ENCODE measurements at regions not wholly inside any gene's neighbourhood (a gene's known extent, or its start where the extent isn't known, plus 50 kb on each side); places are given as distances from the start of the nearest gene placed in this dataset.

DNA sequence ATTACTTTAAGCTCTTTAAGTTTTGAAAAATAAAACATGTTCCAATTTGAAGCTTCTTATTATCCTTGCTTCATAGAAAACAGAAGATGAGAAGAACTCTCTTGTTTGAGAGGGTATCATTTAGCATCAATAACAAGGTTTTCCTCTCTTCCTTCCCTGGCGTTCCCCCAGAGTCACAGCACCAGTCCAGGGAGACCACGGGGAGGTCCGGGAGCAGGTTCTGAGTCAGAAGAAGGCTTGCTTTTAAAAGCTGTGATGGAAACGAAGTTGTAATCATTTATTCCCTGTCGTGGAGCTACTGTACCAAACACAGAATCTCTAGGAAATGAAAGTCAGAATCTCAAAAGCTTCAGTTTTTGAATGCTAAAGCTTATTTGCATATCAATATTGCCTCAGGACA, 174.0 kb upstream of the LSM14A start:
- no peak for TF ChIP-seq POLR2AphosphoS5 (IDR thresholded peaks at IDR 0.05)
- TF ChIP-seq POLR2A (IDR thresholded peaks at IDR 0.05), result no peak
- TF ChIP-seq, protein P1, sequence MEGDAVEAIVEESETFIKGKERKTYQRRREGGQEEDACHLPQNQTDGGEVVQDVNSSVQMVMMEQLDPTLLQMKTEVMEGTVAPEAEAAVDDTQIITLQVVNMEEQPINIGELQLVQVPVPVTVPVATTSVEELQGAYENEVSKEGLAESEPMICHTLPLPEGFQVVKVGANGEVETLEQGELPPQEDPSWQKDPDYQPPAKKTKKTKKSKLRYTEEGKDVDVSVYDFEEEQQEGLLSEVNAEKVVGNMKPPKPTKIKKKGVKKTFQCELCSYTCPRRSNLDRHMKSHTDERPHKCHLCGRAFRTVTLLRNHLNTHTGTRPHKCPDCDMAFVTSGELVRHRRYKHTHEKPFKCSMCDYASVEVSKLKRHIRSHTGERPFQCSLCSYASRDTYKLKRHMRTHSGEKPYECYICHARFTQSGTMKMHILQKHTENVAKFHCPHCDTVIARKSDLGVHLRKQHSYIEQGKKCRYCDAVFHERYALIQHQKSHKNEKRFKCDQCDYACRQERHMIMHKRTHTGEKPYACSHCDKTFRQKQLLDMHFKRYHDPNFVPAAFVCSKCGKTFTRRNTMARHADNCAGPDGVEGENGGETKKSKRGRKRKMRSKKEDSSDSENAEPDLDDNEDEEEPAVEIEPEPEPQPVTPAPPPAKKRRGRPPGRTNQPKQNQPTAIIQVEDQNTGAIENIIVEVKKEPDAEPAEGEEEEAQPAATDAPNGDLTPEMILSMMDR (IDR thresholded peaks at IDR 0.05), result no peak
- no peaks in the 10 kb centered on the region for H3K36me3 ChIP-seq
- DNase-seq (ENCODE audit: low spot score), result no peak
- no peak overlapping the region for H3K27ac ChIP-seq
- H3K27me3 ChIP-seq (replicated peaks; ENCODE audit: insufficient read depth), result no peaks in the 10 kb centered on the region
- intact Hi-C loops (cut with DNase I), result loop anchor here (5.0 kb wide), 1 partner anchor 221 kb away; no protein-coding TSS in a partner anchor
- 25% methylated on average over 5 of the region's 5 CpGs for whole genome bisulfite sequencing
- H3K9me3 ChIP-seq, result no peaks in the 10 kb centered on the region
- H3K4me3 ChIP-seq, result no peak overlapping the region
- no peaks in the 10 kb centered on the region for H3K4me1 ChIP-seq (replicated peaks)

DNA sequence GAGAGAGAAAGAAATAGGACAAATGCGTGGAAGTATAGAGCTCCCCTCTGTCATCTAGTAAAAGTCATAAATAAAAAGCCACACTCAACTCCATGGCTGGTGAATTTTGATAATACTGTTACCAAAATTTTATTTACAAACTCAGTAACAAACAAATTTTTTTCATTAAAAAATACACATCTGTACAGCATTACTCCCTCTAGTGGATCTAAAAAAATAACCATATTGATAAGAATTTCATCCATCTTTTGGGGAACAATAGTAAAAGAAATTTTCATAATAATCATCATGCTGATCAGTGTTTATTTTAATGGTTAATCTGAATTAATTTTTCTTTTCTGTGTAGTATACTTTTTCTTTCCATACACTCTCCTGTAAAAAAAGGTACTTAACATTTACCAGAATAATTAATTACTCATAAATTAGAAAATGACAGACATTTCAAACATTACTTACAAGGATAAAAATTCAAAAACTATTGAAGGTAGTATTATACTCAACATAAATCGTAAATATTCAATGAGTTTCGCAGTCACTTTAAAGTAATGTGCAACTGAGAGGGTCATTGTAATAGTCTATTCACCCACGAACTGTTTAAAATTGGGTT, 173.5 kb upstream of the LSM14A start:
- TF ChIP-seq, protein P1 (IDR thresholded peaks at IDR 0.05), result peak; percentile 24 to 53 (median 44)
- TF ChIP-seq POLR2AphosphoS5 (IDR thresholded peaks at IDR 0.05) (no peak), POLR2A (IDR thresholded peaks at IDR 0.05) (no peak)
- Histone ChIP-seq H3K4me1 (replicated peaks) (no peaks in the 10 kb centered on the region), H3K27ac (no peak overlapping the region), H3K4me3 (no peak overlapping the region), H3K36me3 (no peaks in the 10 kb centered on the region), H3K9me3 (no peaks in the 10 kb centered on the region), H3K27me3 (replicated peaks; ENCODE audit: insufficient read depth) (no peaks in the 10 kb centered on the region)
- WGBS, result 78% methylated on average over 4 of the region's 4 CpGs
- no peak for DNase-seq (ENCODE audit: low spot score)
- intact Hi-C loops (cut with DNase I), result loop anchor here (5.0 kb wide), 1 partner anchor 222 kb away; no protein-coding TSS in a partner anchor

DNA sequence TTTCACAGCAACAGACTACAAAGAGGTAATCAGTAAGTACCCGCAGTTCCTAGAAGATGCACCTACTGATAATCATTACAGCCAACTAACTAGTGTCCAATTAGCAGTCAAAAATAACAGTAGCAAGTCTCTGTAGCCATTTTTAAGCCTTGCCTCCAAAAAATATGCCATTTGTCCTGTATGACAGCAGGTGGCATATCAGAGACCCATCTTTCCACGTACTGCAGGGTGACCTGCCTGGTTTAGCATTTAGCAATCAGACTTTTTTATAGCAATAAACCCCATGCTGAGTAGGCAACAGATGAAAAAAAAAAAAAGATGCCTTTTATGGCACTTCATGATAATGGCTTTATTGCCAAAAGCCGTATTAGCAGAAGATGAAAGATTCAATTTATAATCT, 155.3 kb upstream of the LSM14A start:
- no peak for DNase-seq (ENCODE audit: low spot score)
- H3K4me3 ChIP-seq, result no peak overlapping the region
- no peaks in the 10 kb centered on the region for H3K9me3 ChIP-seq
- no peaks in the 10 kb centered on the region for H3K27me3 ChIP-seq (replicated peaks; ENCODE audit: insufficient read depth)
- TF ChIP-seq, protein P1 (IDR thresholded peaks at IDR 0.05), result peak in 1 of 4 experiments; percentile 9
- TF ChIP-seq POLR2AphosphoS5 (IDR thresholded peaks at IDR 0.05) (peak; percentile 18), POLR2A (IDR thresholded peaks at IDR 0.05) (no peak)
- H3K4me1 ChIP-seq (replicated peaks), result no peaks in the 10 kb centered on the region
- WGBS, result 23% methylated on average over 3 of the region's 3 CpGs
- intact Hi-C loops (cut with DNase I), result no loop called here
- H3K27ac ChIP-seq, result no peak overlapping the region
- H3K36me3 ChIP-seq, result no peaks in the 10 kb centered on the region

DNA sequence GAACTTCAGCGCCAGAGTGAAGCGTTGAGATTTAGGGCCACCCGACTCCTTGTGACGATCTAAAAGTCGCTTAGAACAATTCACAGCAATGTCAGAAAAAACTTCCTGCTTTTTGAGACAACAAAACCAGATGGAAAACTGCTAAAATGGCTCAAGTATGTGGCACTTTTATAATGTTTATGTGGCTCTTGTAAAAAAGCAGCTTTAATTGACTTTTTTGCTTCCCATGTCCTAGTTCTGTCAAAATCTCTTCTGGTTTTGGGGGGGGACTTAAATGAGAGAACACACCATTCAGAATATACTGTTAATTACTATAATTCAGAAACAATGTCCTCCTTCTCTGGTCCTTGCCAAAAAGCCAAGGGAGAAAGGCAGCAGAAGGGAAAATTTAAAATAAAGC, 154.7 kb upstream of the LSM14A start:
- WGBS, result 20% methylated on average over 5 of the region's 5 CpGs

More for the DNA sequence above, 154.7 kb upstream of the LSM14A start:
- Histone ChIP-seq H3K4me1 (replicated peaks) (no peaks in the 10 kb centered on the region), H3K27me3 (replicated peaks; ENCODE audit: insufficient read depth) (no peaks in the 10 kb centered on the region), H3K9me3 (no peaks in the 10 kb centered on the region), H3K27ac (no peak overlapping the region), H3K4me3 (no peak overlapping the region), H3K36me3 (no peaks in the 10 kb centered on the region)
- TF ChIP-seq POLR2A (IDR thresholded peaks at IDR 0.05), result no peak
- TF ChIP-seq, protein P1 (IDR thresholded peaks at IDR 0.05), result no peak
- no peak for TF ChIP-seq POLR2AphosphoS5 (IDR thresholded peaks at IDR 0.05)
- DNase-seq (ENCODE audit: low spot score), result no peak
- intact Hi-C loops (cut with DNase I), result no loop called here

All from prostate gland (tissue), 2 donors.